T-helper 17 cell (primary cell): ENCODE measurements at regions not wholly inside any gene's neighbourhood (a gene's known extent, or its start where the extent isn't known, plus 50 kb on each side); places are given as distances from the start of the nearest gene placed in this dataset.

Experiments
- ATAC-seq: fragments of 150-1000 bp; cut with Tn5 transposase; 2 replicates; pipeline ENCODE4 v1.10.0; 2021; ENCODE audit warnings: mild to moderate bottlenecking, moderate library complexity
- DNase-seq, 3 donors: peaks; one replicate each; pipeline versions ENCODE4 v3.0.0 to v3.0.0-alpha.2; 2020 to 2021
- H3K9me3 ChIP-seq: one replicate; pipeline ENCODE4 v1.7.0; 2013; ENCODE audit warnings: low read length, mild to moderate bottlenecking; ENCODE audit not compliant: control insufficient read depth, poor library complexity, severe bottlenecking
- H3K27ac Mint-ChIP-seq: one replicate; pipeline ENCODE4 v1.8.0; 2022; ENCODE audit warnings: mild to moderate bottlenecking, moderate library complexity, mixed read lengths
- H3K27me3 Mint-ChIP-seq: one replicate; pipeline ENCODE4 v1.8.0; 2022; ENCODE audit warnings: mixed read lengths
- H3K36me3 Mint-ChIP-seq: one replicate; pipeline ENCODE4 v1.8.0; 2022; ENCODE audit warnings: low read depth, mixed read lengths
- H3K4me1 Mint-ChIP-seq: one replicate; pipeline ENCODE4 v1.8.0; 2022; ENCODE audit warnings: mild to moderate bottlenecking, mixed read lengths
- H3K4me3 Mint-ChIP-seq: one replicate; pipeline ENCODE4 v1.8.0; 2022; ENCODE audit warnings: mild to moderate bottlenecking, moderate library complexity, mixed read lengths

DNA sequence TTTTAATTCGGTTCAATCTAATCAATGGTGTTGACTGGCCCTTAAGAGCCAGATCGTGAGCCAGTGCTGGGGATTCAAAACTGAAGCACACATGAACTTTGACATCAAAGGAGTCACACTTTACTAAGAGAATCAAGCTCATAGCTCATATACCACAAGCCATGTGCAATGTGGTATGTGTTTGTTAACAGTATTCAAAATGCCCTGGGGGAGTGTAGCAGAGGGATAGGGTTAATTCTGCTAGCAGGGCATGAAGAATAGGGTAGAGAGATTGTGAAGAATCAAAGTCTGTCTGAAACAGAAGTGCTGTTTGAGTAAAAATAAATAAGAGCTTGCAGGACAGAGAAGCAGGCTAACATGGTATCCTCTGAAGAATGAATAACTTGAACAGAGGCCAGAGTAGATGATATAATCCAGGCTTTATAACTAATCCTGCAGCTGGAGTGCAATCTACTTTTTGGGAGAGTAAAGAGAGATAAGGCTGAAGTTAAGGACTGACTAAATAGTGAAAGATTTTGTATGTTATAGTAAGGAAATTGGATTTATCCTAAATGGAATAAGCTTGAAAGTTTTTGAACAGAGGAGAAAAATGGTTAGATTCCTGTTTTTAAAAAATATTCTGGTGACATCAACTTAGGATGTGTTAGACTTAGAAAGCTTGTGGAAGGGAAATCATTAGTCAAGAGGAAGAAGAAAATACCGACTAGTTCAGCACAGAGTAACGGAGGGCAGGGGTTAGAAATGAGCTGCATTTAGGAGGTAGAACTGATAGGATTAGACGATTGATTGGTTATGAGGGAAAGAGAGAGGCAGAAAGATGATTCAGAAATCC lies 292.0 kb downstream of the NFKBIZ start:
- H3K27ac Mint-ChIP-seq, result no peak overlapping the region

GRCh38 chr3:102141928-102142239 lies 292.6 kb downstream of the NFKBIZ start:
- Mint-ChIP-seq H3K4me3 (no peak overlapping the region), H3K27ac (no peak overlapping the region), H3K36me3 (no peaks in the 10 kb centered on the region), H3K4me1 (peaks cover 2% of the 10 kb centered on the region), H3K27me3 (peaks cover 15% of the 10 kb centered on the region)
- DNase-seq, result no peak
- ATAC-seq, result no peak
- no peaks in the 10 kb centered on the region for H3K9me3 ChIP-seq

More for the DNA sequence above, 292.0 kb downstream of the NFKBIZ start:
- no peak for ATAC-seq
- no peaks in the 10 kb centered on the region for H3K9me3 ChIP-seq
- no peak for DNase-seq
- Mint-ChIP-seq H3K4me1 (peaks cover 2% of the 10 kb centered on the region), H3K4me3 (no peak overlapping the region), H3K27me3 (peaks cover 15% of the 10 kb centered on the region), H3K36me3 (no peaks in the 10 kb centered on the region)

DNA sequence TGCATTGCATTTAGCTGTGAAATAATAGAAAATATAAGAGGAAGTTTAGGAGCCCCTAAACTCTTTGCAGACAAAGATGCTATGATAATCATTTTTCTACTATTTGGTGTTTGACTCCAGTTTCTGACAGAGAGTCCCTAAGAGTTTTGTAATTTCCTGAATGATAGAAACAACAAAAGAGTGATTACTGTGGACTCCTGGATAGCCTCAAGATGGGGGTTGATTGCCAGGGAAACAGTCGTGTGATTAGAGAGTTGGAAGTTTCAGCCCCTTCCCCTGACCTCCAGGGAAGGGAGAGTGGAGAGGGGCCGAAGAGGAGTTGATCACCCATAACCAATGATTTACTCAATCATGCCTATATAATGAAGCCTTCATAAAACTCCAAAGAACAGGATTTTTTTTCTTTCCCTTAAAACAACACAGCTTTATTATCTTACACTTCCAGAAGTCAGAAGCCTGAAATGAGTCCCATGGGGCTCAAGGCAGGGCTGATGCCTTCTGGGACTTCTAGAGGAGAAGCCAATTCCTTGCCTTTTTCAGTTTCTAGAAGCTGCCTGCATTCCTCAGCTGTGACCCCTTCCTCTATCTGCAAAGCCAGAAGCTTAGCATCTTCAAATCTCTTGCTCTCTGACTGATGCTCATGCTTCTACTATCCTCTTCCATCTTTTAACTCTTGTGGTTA lies 292.3 kb upstream of the ZPLD1 start:
- Mint-ChIP-seq H3K4me1 (peaks cover 2% of the 10 kb centered on the region), H3K27me3 (peaks cover 15% of the 10 kb centered on the region), H3K36me3 (no peaks in the 10 kb centered on the region), H3K27ac (no peak overlapping the region), H3K4me3 (no peak overlapping the region)
- no peaks in the 10 kb centered on the region for H3K9me3 ChIP-seq
- ATAC-seq, result no peak
- DNase-seq, result no peak

GRCh38 chr3:102143536-102143935 lies 291.3 kb upstream of the ZPLD1 start:
- Mint-ChIP-seq H3K4me3 (no peak overlapping the region), H3K4me1 (peaks cover 2% of the 10 kb centered on the region), H3K36me3 (no peaks in the 10 kb centered on the region), H3K27ac (no peak overlapping the region), H3K27me3 (peaks cover 15% of the 10 kb centered on the region)
- DNase-seq, result no peak
- no peak for ATAC-seq
- no peaks in the 10 kb centered on the region for H3K9me3 ChIP-seq

DNA sequence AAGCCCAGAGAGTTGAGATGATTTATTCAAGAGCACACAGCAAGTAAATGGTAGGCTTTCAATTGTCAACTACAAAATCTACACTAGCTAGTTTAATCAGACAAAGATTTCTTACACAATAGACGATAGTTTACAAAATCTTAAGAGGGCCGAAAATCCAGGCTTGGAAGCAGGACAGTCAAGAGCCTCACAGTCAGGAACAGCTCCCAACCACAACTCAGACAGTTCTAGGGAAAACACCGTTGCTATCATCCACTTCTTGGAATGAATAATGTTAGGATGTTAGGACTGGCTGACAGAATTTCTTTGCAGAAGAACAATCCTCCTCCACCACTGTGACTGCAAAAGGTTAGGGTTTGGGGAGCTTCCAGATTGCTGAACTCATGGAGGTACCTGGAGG lies 290.8 kb upstream of the ZPLD1 start:
- Mint-ChIP-seq H3K4me1 (peaks cover 2% of the 10 kb centered on the region), H3K36me3 (no peaks in the 10 kb centered on the region), H3K27me3 (peaks cover 15% of the 10 kb centered on the region), H3K27ac (no peak overlapping the region), H3K4me3 (no peak overlapping the region)
- H3K9me3 ChIP-seq, result no peaks in the 10 kb centered on the region
- ATAC-seq (no peak), DNase-seq (no peak)

- Mint-ChIP-seq H3K4me3 (no peak overlapping the region), H3K27ac (no peak overlapping the region), H3K4me1 (no peaks in the 10 kb centered on the region), H3K36me3 (no peaks in the 10 kb centered on the region), H3K27me3 (no peaks in the 10 kb centered on the region)
- DNase-seq (no peak), ATAC-seq (no peak)
- no peaks in the 10 kb centered on the region for H3K9me3 ChIP-seq
Measured at GRCh38 chr3:102148598-102149337, 286.0 kb upstream of the ZPLD1 start.

- Mint-ChIP-seq H3K4me3 (no peak overlapping the region), H3K27me3 (no peaks in the 10 kb centered on the region), H3K27ac (no peak overlapping the region), H3K36me3 (no peaks in the 10 kb centered on the region), H3K4me1 (no peaks in the 10 kb centered on the region)
- DNase-seq (no peak), ATAC-seq (no peak)
- no peaks in the 10 kb centered on the region for H3K9me3 ChIP-seq
Measured at GRCh38 chr3:102151935-102152334, 282.9 kb upstream of the ZPLD1 start.

GRCh38 chr3:102156426-102156825 lies 278.4 kb upstream of the ZPLD1 start:
- Mint-ChIP-seq H3K4me1 (no peaks in the 10 kb centered on the region), H3K4me3 (no peak overlapping the region), H3K27me3 (no peaks in the 10 kb centered on the region), H3K36me3 (no peaks in the 10 kb centered on the region), H3K27ac (no peak overlapping the region)
- no peaks in the 10 kb centered on the region for H3K9me3 ChIP-seq
- ATAC-seq, result no peak
- no peak for DNase-seq

DNA sequence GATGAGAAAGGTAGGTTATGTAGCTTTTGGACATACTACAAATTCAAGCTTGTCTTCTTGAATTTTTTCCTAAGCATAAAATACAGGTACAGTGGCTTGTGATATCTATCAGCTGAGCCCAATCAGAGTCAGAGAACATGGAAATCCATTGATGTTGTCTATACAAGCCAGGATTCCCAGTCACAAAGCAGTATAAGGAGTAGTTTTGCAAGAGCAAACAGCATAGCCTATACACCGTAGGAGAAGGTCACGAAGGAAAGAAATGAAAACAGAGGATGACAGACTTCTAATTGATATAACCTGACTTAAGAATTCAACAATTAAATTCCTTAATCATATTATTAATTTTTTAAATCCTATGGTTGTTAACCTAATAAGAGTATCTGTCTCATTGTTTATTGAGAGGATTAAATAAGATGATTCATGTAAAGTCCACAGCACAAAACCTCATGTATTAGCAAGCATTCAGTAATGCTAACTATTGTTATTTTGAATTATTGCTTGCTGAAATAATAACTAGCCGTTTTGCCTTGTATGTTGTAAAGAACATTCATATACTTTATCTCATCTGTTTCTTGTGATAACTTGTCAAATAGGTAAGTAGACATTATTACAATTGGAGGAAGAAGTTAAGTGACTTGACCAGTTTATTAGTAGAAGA lies 276.6 kb upstream of the ZPLD1 start:
- DNase-seq (no peak), ATAC-seq (no peak)
- Mint-ChIP-seq H3K4me1 (peaks cover 3% of the 10 kb centered on the region), H3K36me3 (no peaks in the 10 kb centered on the region), H3K27me3 (no peaks in the 10 kb centered on the region), H3K4me3 (no peak overlapping the region), H3K27ac (no peak overlapping the region)
- H3K9me3 ChIP-seq, result no peaks in the 10 kb centered on the region

GRCh38 chr3:102159810-102160451 lies 274.9 kb upstream of the ZPLD1 start:
- Mint-ChIP-seq H3K4me3 (no peak overlapping the region), H3K4me1 (peaks cover 3% of the 10 kb centered on the region), H3K36me3 (no peaks in the 10 kb centered on the region), H3K27me3 (no peaks in the 10 kb centered on the region), H3K27ac (no peak overlapping the region)
- no peaks in the 10 kb centered on the region for H3K9me3 ChIP-seq
- no peak for ATAC-seq
- no peak for DNase-seq

DNA sequence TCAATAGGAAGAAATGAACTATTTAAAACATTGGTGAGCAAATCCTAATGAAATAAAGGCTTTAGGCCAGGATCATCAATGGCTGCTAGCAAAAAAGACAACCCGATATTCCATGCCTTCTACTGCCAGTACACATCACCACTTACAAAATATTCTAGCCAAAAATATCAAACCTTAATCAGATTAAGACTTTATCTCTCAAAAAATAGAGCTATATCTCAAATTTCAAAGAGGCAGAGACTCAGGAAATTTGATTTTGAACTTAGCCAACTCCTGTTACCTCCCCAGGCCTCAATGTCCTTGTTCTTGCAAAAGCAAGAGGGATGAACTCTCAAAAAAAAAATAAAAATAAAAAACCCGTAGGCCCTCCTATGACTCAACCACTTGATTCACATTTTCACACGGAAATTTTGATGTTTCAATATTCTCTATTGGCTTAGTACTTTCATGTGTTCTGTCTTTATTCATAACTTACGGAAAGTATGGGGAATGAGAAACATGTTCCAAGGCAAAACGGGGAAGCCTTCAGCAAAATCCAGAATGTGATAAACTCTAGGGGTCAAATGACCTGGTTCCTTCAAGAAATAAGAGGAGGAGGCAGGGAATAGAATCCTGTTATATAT lies 273.3 kb upstream of the ZPLD1 start:
- no peak for DNase-seq
- Mint-ChIP-seq H3K27ac (no peak overlapping the region), H3K4me1 (peaks cover 3% of the 10 kb centered on the region), H3K36me3 (no peaks in the 10 kb centered on the region), H3K27me3 (no peaks in the 10 kb centered on the region), H3K4me3 (no peak overlapping the region)
- ATAC-seq, result no peak
- no peaks in the 10 kb centered on the region for H3K9me3 ChIP-seq

GRCh38 chr3:102162251-102162650 lies 272.6 kb upstream of the ZPLD1 start:
- ATAC-seq, result no peak
- DNase-seq, result no peak
- no peaks in the 10 kb centered on the region for H3K9me3 ChIP-seq
- H3K27me3 Mint-ChIP-seq, result no peaks in the 10 kb centered on the region
- peaks cover 3% of the 10 kb centered on the region for H3K4me1 Mint-ChIP-seq
- no peaks in the 10 kb centered on the region for H3K36me3 Mint-ChIP-seq
- H3K27ac Mint-ChIP-seq, result peak overlapping the region; percentile 39
- no peak overlapping the region for H3K4me3 Mint-ChIP-seq
